AG04450 (cell line): ENCODE measurements at regions not wholly inside any gene's neighbourhood (a gene's known extent, or its start where the extent isn't known, plus 50 kb on each side); places are given as distances from the start of the nearest gene placed in this dataset.

Experiments
- CTCF ChIA-PET: fragments of 300-600, 350-600 bp; formaldehyde crosslinking; extraction: SDS; loops from one replicate; lab custom pipeline; 2022; ENCODE audit warnings: antibody characterized with exemption, inconsistent platforms; lab: Charles Lee
- POLR2A ChIA-PET: fragments of 350-600 bp; formaldehyde crosslinking; extraction: SDS; loops from one replicate; lab custom pipeline; 2021; ENCODE audit warnings: antibody characterized with exemption, inconsistent platforms; lab: Yijun Ruan, JAX
- DNase-seq: peaks from one replicate; pipeline ENCODE4 v3.0.0-alpha.2; 2011; ENCODE audit warnings: low read depth, low spot score
- H3K27ac ChIP-seq: one replicate; pipeline ENCODE4 v1.5.1; 2012; ENCODE audit warnings: low read depth, low read length, control low read depth
- H3K27me3 ChIP-seq: one replicate; pipeline ENCODE4 v1.6.0; 2012; ENCODE audit warnings: low read length; ENCODE audit not compliant: control insufficient read depth, insufficient read depth
- H3K4me3 ChIP-seq: 2 replicates; pipeline ENCODE4 v1.5.1; 2011; ENCODE audit warnings: mild to moderate bottlenecking, low read depth, low read length, control low read depth
- H3K9me3 ChIP-seq: 2 replicates; pipeline ENCODE4 v1.5.1; 2012; ENCODE audit warnings: low read length; ENCODE audit not compliant: control insufficient read depth, insufficient read depth
- CTCF ChIP-seq: IDR thresholded peaks from 2 replicates; pipeline ENCODE4 v1.5.1; 2011; ENCODE audit warnings: low read depth, low read length, control low read depth, inconsistent platforms

- Histone ChIP-seq H3K27ac (no peak overlapping the region), H3K27me3 (no peaks in the 10 kb centered on the region), H3K9me3 (no peaks in the 10 kb centered on the region), H3K4me3 (no peak overlapping the region)
- ChIA-PET POLR2A (no interaction called here), CTCF (no interaction called here)
- DNase-seq: no peak
- no peak for TF ChIP-seq CTCF
Observed at GRCh38 chr4:175910700-175911099, 98.6 kb upstream of the GPM6A start.

GRCh38 chr4:175916626-175917351 lies 104.7 kb upstream of the GPM6A start:
- POLR2A ChIA-PET: no interaction called here

GRCh38 chr4:175927121-175927520 lies 115.1 kb upstream of the GPM6A start:
- CTCF ChIA-PET: no interaction called here
- Histone ChIP-seq H3K27ac (no peak overlapping the region), H3K9me3 (no peaks in the 10 kb centered on the region), H3K4me3 (no peak overlapping the region), H3K27me3 (no peaks in the 10 kb centered on the region)
- TF ChIP-seq CTCF: no peak
- POLR2A ChIA-PET: no interaction called here
- DNase-seq: no peak

More at GRCh38 chr4:175916626-175917351, 104.7 kb upstream of the GPM6A start:
- H3K4me3 ChIP-seq: no peak overlapping the region
- CTCF ChIA-PET: no interaction called here
- DNase-seq: no peak
- no peaks in the 10 kb centered on the region for H3K9me3 ChIP-seq
- H3K27ac ChIP-seq: no peak overlapping the region
- no peak for TF ChIP-seq CTCF
- H3K27me3 ChIP-seq: no peaks in the 10 kb centered on the region

GRCh38 chr4:175929441-175929840 lies 117.4 kb upstream of the GPM6A start:
- DNase-seq: no peak
- ChIA-PET POLR2A (no interaction called here), CTCF (no interaction called here)
- H3K27ac ChIP-seq: no peak overlapping the region
- no peaks in the 10 kb centered on the region for H3K27me3 ChIP-seq
- H3K4me3 ChIP-seq: no peak overlapping the region
- no peak for TF ChIP-seq CTCF
- no peaks in the 10 kb centered on the region for H3K9me3 ChIP-seq

- CTCF ChIA-PET: no interaction called here
Observed at GRCh38 chr4:175929932-175930331, 117.9 kb upstream of the GPM6A start.

More at GRCh38 chr4:175929932-175930331, 117.9 kb upstream of the GPM6A start:
- H3K4me3 ChIP-seq: no peak overlapping the region
- no peak for TF ChIP-seq CTCF
- H3K27ac ChIP-seq: no peak overlapping the region
- no peaks in the 10 kb centered on the region for H3K27me3 ChIP-seq
- no peaks in the 10 kb centered on the region for H3K9me3 ChIP-seq
- POLR2A ChIA-PET: no interaction called here
- no peak for DNase-seq
